GM21381 (cell line): ENCODE measurements at regions not wholly inside any gene's neighbourhood (a gene's known extent, or its start where the extent isn't known, plus 50 kb on each side); places are given as distances from the start of the nearest gene placed in this dataset.
"Not testable (repeated sequence)": the region's sequence is repeated elsewhere in the genome, so short reads cannot be mapped to it uniquely, and the experiment has no call there.

ENCODE experiments used
- ATAC-seq: cut with Tn5 transposase; IDR thresholded peaks from one replicate; pipeline ENCODE4 v1.9.1; 2021; ENCODE audit warnings: mild to moderate bottlenecking, moderate library complexity; ENCODE audit not compliant: unreplicated experiment

- no peak for ATAC-seq
These were observed 130.0 kb upstream of the NR2F2 start for GRCh38 chr15:96200357-96200967.

- ATAC-seq, result no peak
These were observed 128.8 kb upstream of the NR2F2 start for GRCh38 chr15:96201696-96202095.

- ATAC-seq, result not testable (repeated sequence)
These were observed 124.9 kb upstream of the NR2F2 start for GRCh38 chr15:96205588-96205987.

DNA sequence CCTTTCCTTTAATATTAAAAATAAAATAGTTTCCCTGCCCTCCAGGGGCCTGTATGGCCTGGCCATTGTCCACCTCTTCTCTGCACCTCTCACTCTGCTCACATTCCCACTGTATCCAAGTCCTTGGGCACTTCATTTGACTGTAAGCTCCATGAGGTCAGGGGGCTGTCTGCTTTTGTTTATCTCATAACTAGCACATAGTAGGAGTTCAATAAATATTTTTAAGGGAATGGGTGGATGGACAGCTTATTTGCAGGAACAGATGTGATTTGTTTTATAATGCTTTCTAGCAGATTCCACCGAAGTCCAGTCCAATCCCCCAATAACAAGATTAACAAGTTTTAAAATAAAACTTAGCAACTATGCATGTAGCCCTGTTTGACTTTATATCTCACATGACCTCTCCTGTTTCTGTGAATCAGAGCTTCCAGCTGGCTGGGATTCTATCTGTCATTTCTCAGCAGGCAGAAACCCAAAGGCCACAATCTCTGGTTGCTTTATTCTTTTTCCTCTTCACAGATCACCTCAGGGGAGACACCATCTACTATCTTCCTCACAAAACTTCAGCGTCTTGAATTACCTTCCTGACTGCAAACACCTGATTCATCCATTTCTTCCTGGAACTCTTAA, 123.0 kb upstream of the NR2F2 start:
- no peak for ATAC-seq

- ATAC-seq, result no peak
These were observed 121.2 kb upstream of the NR2F2 start for GRCh38 chr15:96209285-96209735.

GRCh38 chr15:96213045-96213444, 117.5 kb upstream of the NR2F2 start:
- no peak for ATAC-seq

DNA sequence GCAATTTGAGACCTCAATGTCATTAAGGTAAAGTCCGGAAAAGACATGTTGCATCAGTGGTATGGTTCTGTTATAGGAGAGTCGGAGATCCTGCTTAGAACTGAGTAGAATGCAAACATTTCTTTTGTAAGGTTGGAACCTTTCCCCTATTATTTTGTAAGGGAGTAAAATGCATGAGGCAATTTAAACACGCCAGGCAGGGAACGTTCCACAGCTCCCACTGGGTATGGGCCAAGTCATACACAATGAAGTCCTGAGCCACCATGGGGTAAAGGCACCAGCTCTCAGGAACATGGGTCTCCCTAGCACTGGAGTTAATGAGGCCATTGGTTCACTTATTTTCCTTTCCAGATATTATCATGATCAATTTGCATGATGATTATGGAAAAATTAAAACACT, 116.6 kb upstream of the NR2F2 start:
- ATAC-seq, result no peak

DNA sequence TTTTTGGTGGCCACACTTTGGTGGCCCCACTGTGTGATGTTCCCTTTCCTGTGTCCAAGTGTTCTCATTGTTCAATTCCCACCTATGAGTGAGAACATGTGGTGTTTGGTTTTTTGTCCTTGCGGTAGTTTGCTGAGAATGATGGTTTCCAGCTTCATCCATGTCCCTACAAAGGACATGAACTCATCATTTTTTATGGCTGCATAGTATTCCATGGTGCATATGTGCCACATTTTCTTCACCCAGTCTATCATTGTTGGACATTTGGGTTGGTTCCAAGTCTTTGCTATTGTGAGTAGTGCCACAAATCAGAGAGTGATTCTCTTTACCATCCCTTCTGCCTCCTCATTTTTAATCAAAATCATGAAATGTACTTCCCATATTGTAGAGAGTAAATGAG, 114.0 kb upstream of the NR2F2 start:
- not testable (repeated sequence) for ATAC-seq

GRCh38 chr15:96217983-96218382, 112.5 kb upstream of the NR2F2 start:
- ATAC-seq, result no peak

GRCh38 chr15:96218623-96219455, 111.7 kb upstream of the NR2F2 start:
- no peak for ATAC-seq

DNA sequence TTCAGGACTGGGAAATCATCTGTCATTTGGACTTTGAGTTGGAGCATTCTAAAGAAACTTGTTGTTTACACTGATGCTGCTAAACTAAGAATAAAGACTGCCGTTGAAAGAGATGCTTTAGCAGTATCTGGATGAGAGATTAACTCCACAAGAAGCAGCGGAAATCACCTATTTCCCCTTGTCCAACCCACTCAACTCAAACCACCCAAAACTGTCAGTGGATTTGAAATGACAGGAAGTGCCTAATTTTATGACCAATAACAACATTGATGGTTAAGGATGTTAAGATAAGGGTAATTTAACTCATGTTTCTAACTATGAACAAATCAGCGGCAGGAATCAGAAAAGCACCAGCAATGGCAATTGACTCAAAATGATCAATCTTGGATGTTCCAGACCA, 110.8 kb upstream of the NR2F2 start:
- ATAC-seq, result no peak

DNA sequence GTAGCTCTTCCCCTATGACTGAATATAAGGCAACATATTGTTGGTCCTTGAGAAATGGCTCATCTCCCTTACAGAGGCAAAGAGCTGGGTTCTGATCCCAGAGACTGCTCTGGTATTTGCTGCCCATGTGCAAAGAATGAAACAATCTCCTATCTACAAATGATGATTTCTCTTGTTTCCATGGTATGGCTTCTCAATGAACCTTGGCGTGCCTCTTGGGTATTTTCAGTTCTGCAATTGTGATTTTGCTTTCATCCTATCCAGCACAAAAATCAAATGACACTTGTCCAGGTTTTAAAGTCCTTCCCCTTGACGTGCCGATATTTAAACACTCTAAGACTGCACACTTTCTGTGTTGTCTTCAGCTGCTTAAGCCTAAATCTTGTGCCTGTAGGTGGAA, 109.8 kb upstream of the NR2F2 start:
- ATAC-seq, result no peak

- no peak for ATAC-seq
These were observed 107.5 kb upstream of the NR2F2 start for GRCh38 chr15:96222981-96223380.

GRCh38 chr15:96223939-96224338, 106.6 kb upstream of the NR2F2 start:
- ATAC-seq, result no peak

- ATAC-seq, result no peak
These were observed 104.7 kb upstream of the NR2F2 start for GRCh38 chr15:96225642-96226259.

DNA sequence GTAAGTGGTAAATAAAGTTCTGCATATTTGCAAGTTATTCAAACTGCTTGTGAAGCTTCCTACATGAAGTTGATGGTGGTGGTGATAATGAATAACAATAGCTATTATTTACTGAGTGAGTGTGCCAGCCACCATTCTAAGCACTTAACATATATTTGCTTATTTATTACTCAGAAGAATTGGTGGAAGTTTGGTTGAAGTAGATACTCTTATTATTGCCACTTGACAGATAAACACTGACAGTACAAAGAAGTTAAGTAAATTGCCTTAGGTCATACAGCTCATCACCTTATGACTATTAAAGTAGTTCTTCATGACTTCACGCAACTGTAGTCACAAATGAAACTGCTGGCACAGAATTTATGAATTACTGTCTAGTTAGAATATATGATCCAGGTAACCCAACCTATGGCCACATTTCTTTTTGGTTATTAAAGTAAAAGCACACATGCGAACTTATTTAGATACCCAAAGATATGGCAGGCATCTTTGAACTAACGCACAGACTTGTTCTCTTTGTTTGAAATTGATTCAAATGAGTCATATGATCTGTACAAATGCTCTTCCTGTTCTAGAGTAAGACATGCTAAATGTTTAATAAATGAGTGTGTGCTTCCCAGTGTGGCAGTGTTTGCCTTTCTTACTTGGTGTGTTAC, 99.8 kb upstream of the NR2F2 start:
- ATAC-seq, result no peak

DNA sequence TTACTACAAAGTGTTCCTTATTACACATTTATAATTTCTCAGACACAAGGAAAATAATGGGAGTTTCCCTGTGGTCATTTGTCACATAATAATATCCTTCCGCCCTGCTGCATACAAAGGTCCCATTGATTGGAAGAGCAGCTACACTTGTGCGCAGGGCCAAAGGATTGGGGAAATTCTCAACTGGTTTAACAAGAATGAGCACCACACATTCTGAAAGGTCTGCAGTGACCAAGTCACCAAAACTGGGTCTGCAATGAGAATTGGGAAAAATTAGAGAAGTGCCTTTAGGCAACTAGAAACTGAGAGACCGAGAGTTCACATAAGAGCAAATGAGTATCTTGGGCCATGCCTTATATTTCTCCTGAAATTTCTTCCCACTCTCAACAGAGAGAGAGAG, 98.2 kb upstream of the NR2F2 start:
- no peak for ATAC-seq

- peak; percentile 83 for ATAC-seq
These were observed 96.2 kb upstream of the NR2F2 start for GRCh38 chr15:96234109-96234892.

- no peak for ATAC-seq
These were observed 93.5 kb upstream of the NR2F2 start for GRCh38 chr15:96237002-96237401.

DNA sequence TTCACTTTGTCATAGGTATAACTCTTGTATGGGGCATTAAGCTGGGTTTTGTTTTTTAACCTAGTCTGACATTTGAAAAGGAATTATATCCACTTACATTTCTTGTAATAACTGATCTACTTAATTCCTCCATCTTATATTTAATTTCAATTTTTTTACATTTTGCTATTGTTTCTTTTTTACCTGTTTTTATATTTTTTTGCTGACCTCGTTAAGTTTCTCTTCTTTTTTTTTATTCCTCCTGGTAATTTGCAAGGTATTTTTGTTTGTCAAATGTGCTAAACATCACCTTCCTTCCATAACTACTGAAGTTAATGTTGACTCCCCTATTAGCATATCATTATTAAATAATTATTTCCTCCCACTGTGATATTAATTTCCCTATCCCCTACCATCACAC, 87.7 kb upstream of the NR2F2 start:
- no peak for ATAC-seq
